K562 (cell line): ENCODE measurements at regions not wholly inside any gene's neighbourhood (a gene's known extent, or its start where the extent isn't known, plus 50 kb on each side); places are given as distances from the start of the nearest gene placed in this dataset.
"Not testable (repeated sequence)": the region's sequence is repeated elsewhere in the genome, so short reads cannot be mapped to it uniquely, and the experiment has no call there.

Source experiments
- CC2D1A ChIP-seq: fragments of 450-650 bp; IDR thresholded peaks from 2 replicates; pipeline ENCODE4 v1.6.1; 2017; ENCODE audit warnings: mild to moderate bottlenecking
- CTCF ChIP-seq, 3 experiments: IDR thresholded peaks in 2 of 3; conservative IDR thresholded peaks in 1 of 3; 2 replicates each; pipeline ENCODE4 v1.5.1; 2011 to 2012; ENCODE audit warnings: low read length in 3 of 3, mild to moderate bottlenecking in 3 of 3, control low read depth in 2 of 3, improper control_type of control experiment in 1 of 3, inconsistent platforms in 1 of 3, low read depth in 1 of 3, mixed read lengths in 1 of 3, moderate library complexity in 1 of 3; ENCODE audit not compliant: insufficient read depth in 2 of 3
- EP300 ChIP-seq: IDR thresholded peaks from 2 replicates; pipeline ENCODE4 v1.6.1; 2012; ENCODE audit warnings: low read length, improper control_type of control experiment
- ETS1 ChIP-seq: conservative IDR thresholded peaks from 2 replicates; pipeline ENCODE4 v1.6.1; 2011; ENCODE audit warnings: low read depth, mild to moderate bottlenecking, low read length; ENCODE audit not compliant: control insufficient read depth
- GABPA ChIP-seq: fragments of 200-800 bp; sonication (Bioruptor generic); conservative IDR thresholded peaks from 2 replicates; pipeline ENCODE4 v1.6.1; 2016; ENCODE audit warnings: low read depth, missing genetic modification characterization, missing compliant biosample characterization
- HDAC2 ChIP-seq: fragments of 450-650 bp; IDR thresholded peaks from 2 replicates; pipeline ENCODE4 v1.6.1; 2016; ENCODE audit warnings: mild to moderate bottlenecking
- POLR2A ChIP-seq: fragments of 450-650 bp; conservative IDR thresholded peaks from 2 replicates; pipeline ENCODE4 v1.6.1; 2016
- POLR2AphosphoS5 ChIP-seq: IDR thresholded peaks from 2 replicates; pipeline ENCODE4 v1.6.1; 2011; ENCODE audit warnings: mild to moderate bottlenecking, low read depth, low read length, moderate library complexity; ENCODE audit not compliant: control insufficient read depth, insufficient read depth
- PTBP1 ChIP-seq: fragments of 200-400 bp; formaldehyde crosslinking; IDR thresholded peaks from 2 replicates; pipeline ENCODE4 v1.6.1; 2017; ENCODE audit warnings: low read depth, low read length
- RNF2 ChIP-seq: sonication (generic); IDR thresholded peaks from 2 replicates; pipeline ENCODE4 v1.6.1; 2016
- TAF1 ChIP-seq: IDR thresholded peaks from 2 replicates; pipeline ENCODE4 v1.6.1; 2011; ENCODE audit warnings: mild to moderate bottlenecking, low read length, moderate library complexity; ENCODE audit not compliant: insufficient read depth, control insufficient read depth, severe bottlenecking; ENCODE audit errors: extremely low read depth
- ZZZ3 ChIP-seq: fragments of 450-650 bp; IDR thresholded peaks from 2 replicates; pipeline ENCODE4 v1.6.1; 2016; ENCODE audit warnings: antibody characterized with exemption, mild to moderate bottlenecking, moderate library complexity
- TF ChIP-seq, protein P1 (sequence below), 2 experiments: fragments of 450-650 bp in 1 of 2; sonication (generic) in 1 of 2; formaldehyde crosslinking in 1 of 2; IDR thresholded peaks; 2 replicates each; pipeline versions ENCODE4 v1.7.1 to v1.9.0; 2016 to 2022; ENCODE audit warnings: inconsistent platforms in 1 of 2, mild to moderate bottlenecking in 1 of 2, missing genetic modification reagents in 1 of 2

- TF ChIP-seq GABPA (tag); CTCF (IDR thresholded peaks at IDR 0.05 in 2 of 3, conservative IDR thresholded peaks at IDR 0.05 in 1 of 3; ENCODE audit: insufficient read depth in 2 of 3, low read depth in 1 of 3, low read length in 3 of 3); CC2D1A; EP300; TAF1; POLR2AphosphoS5; HDAC2; ZZZ3; POLR2A; RNF2; ETS1; PTBP1: not testable (repeated sequence)
- TF ChIP-seq, protein P1, sequence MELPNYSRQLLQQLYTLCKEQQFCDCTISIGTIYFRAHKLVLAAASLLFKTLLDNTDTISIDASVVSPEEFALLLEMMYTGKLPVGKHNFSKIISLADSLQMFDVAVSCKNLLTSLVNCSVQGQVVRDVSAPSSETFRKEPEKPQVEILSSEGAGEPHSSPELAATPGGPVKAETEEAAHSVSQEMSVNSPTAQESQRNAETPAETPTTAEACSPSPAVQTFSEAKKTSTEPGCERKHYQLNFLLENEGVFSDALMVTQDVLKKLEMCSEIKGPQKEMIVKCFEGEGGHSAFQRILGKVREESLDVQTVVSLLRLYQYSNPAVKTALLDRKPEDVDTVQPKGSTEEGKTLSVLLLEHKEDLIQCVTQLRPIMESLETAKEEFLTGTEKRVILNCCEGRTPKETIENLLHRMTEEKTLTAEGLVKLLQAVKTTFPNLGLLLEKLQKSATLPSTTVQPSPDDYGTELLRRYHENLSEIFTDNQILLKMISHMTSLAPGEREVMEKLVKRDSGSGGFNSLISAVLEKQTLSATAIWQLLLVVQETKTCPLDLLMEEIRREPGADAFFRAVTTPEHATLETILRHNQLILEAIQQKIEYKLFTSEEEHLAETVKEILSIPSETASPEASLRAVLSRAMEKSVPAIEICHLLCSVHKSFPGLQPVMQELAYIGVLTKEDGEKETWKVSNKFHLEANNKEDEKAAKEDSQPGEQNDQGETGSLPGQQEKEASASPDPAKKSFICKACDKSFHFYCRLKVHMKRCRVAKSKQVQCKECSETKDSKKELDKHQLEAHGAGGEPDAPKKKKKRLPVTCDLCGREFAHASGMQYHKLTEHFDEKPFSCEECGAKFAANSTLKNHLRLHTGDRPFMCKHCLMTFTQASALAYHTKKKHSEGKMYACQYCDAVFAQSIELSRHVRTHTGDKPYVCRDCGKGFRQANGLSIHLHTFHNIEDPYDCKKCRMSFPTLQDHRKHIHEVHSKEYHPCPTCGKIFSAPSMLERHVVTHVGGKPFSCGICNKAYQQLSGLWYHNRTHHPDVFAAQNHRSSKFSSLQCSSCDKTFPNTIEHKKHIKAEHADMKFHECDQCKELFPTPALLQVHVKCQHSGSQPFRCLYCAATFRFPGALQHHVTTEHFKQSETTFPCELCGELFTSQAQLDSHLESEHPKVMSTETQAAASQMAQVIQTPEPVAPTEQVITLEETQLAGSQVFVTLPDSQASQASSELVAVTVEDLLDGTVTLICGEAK (IDR thresholded peaks at IDR 0.05): not testable (repeated sequence)
- TF ChIP-seq, protein P1 (CRISPR knock-in tag; IDR thresholded peaks at IDR 0.05): not testable (repeated sequence)
Observed at GRCh38 chr16:18184755-18185154, 151.8 kb downstream of the NPIPA8 start.
